ENCODE measurements at regions not wholly inside any gene's neighbourhood (a gene's known extent, or its start where the extent isn't known, plus 50 kb on each side); places are given as distances from the start of the nearest gene placed in this dataset.

GRCh38 chr1:199657449-199657848, 370.1 kb upstream of the NR5A2 start:
- H3K36me3 ChIP-seq (replicated peaks in 1 of 2; ENCODE audit: control insufficient read depth in 1 of 2, insufficient read depth in 2 of 2, low read length in 2 of 2) = no peaks in the 10 kb centered on the region
- intact Hi-C loops (cut with micrococcal nuclease; ENCODE audit: unreplicated experiment) = no loop called here
- CTCF ChIA-PET (ENCODE audit: low intra/inter-chr PET ratio, low total read pairs) = no interaction called here
- no peak for FAIRE-seq
- H3K4me3 ChIP-seq (replicated peaks in 1 of 3; ENCODE audit: insufficient read depth in 1 of 3, low read depth in 2 of 3, low read length in 3 of 3) = no peak overlapping the region
- ATAC-seq = no peak
- H3K9me3 ChIP-seq (ENCODE audit: low read length) = no peaks in the 10 kb centered on the region
- H3K9ac ChIP-seq (ENCODE audit: insufficient read depth, low read depth, low read length) = no peak overlapping the region
- no peaks in the 10 kb centered on the region for H3K79me2 ChIP-seq (ENCODE audit: insufficient read depth, low read length)
- POLR2A ChIA-PET = no interaction called here
- DNase-seq (ENCODE audit: low spot score) = no peak
- no peak overlapping the region for H3K27ac ChIP-seq (ENCODE audit: extremely low read length, insufficient read depth, low read length)
- no peak overlapping the region for H3K4me2 ChIP-seq (ENCODE audit: low read depth, low read length)
- H3K27me3 ChIP-seq (ENCODE audit: control insufficient read depth in 1 of 2, insufficient read depth in 2 of 2, low read length in 2 of 2) = no peaks in the 10 kb centered on the region
- H3K4me1 ChIP-seq (ENCODE audit: insufficient read depth, low read length) = no peaks in the 10 kb centered on the region
- in situ Hi-C loops (cut with HindIII; ENCODE audit: extremely low pct_ligation_motif_present, low pct_unique_long_range_greater_than_20kb) = no loop called here
- no TSS peak for BruUV-seq (replicated peaks)
- H4K20me1 ChIP-seq (ENCODE audit: insufficient read depth, low read length) = no peaks in the 10 kb centered on the region
- whole genome bisulfite sequencing (ENCODE audit: low lambda C conversion rate) = 8% methylated on average over 3 of the region's 3 CpGs
- TF ChIP-seq MLXIP (CRISPR knock-in tag; IDR thresholded peaks at IDR 0.05; ENCODE audit: borderline replicate concordance) = no peak
- TF ChIP-seq FOXA3 (CRISPR knock-in tag; IDR thresholded peaks at IDR 0.05) = no peak
- no peak for TF ChIP-seq ATF1 (CRISPR knock-in tag; IDR thresholded peaks at IDR 0.05)
- TF ChIP-seq RORA (CRISPR knock-in tag; IDR thresholded peaks at IDR 0.05) = no peak
- no peak for TF ChIP-seq PTBP1 (IDR thresholded peaks at IDR 0.05; ENCODE audit: low read depth, low read length, poor library complexity, severe bottlenecking)
- no peak for TF ChIP-seq FOXP4 (CRISPR knock-in tag; IDR thresholded peaks at IDR 0.05)
- no peak for TF ChIP-seq SRY (CRISPR knock-in tag; IDR thresholded peaks at IDR 0.05)
- TF ChIP-seq MTERF4 (CRISPR knock-in tag; IDR thresholded peaks at IDR 0.05) = no peak
- no peak for TF ChIP-seq ZNF580 (CRISPR knock-in tag; IDR thresholded peaks at IDR 0.05; ENCODE audit: borderline replicate concordance, low read depth)
- no peak for TF ChIP-seq GZF1 (CRISPR knock-in tag; IDR thresholded peaks at IDR 0.05)
- no peak overlapping the region for H2AFZ ChIP-seq (ENCODE audit: low read length)
